K562 (cell line): ENCODE measurements at regions not wholly inside any gene's neighbourhood (a gene's known extent, or its start where the extent isn't known, plus 50 kb on each side); places are given as distances from the start of the nearest gene placed in this dataset.

Experiments used
- BRD4 ChIP-seq: fragments of 200-600 bp; sonication (generic); IDR thresholded peaks from 2 replicates; pipeline ENCODE4 v1.6.1; 2017; ENCODE audit warnings: inconsistent platforms
- CBFB ChIP-seq: sonication (generic); formaldehyde crosslinking; IDR thresholded peaks from 2 replicates; pipeline ENCODE4 v1.4.0; 2020; ENCODE audit warnings: mild to moderate bottlenecking, missing genetic modification reagents
- CHD2 ChIP-seq: IDR thresholded peaks from 2 replicates; pipeline ENCODE4 v1.6.1; 2011; ENCODE audit warnings: low read depth, low read length
- CREB1 ChIP-seq, 2 experiments: sonication (generic) in 1 of 2; formaldehyde crosslinking in 1 of 2; IDR thresholded peaks; 2 replicates each; pipeline versions ENCODE4 v1.6.1 to v1.8.0; 2012 to 2022; ENCODE audit warnings: inconsistent platforms in 1 of 2, mild to moderate bottlenecking in 1 of 2, missing genetic modification reagents in 1 of 2, moderate library complexity in 1 of 2
- E2F8 ChIP-seq: fragments of 450-650 bp; IDR thresholded peaks from 2 replicates; pipeline ENCODE4 v1.7.1; 2018; ENCODE audit warnings: mild to moderate bottlenecking, low read depth; ENCODE audit not compliant: partially characterized antibody
- FOXM1 ChIP-seq, 2 experiments: fragments of 450-650 bp in 1 of 2; sonication (generic) in 1 of 2; formaldehyde crosslinking in 1 of 2; IDR thresholded peaks; 2 replicates each; pipeline versions ENCODE4 v1.6.1 to v1.9.0; 2017 to 2022; ENCODE audit warnings: low read depth in 2 of 2, mild to moderate bottlenecking in 2 of 2, missing genetic modification reagents in 1 of 2, moderate library complexity in 1 of 2
- GATAD2B ChIP-seq: fragments of 450-650 bp; IDR thresholded peaks from 2 replicates; pipeline ENCODE4 v1.6.1; 2017; ENCODE audit warnings: mild to moderate bottlenecking, borderline replicate concordance
- IRF1 ChIP-seq: sonication (generic); formaldehyde crosslinking; IDR thresholded peaks from 2 replicates; pipeline ENCODE4 v1.8.0; 2022; ENCODE audit warnings: missing genetic modification reagents, mild to moderate bottlenecking, borderline replicate concordance
- NFRKB ChIP-seq: fragments of 450-650 bp; IDR thresholded peaks from 2 replicates; pipeline ENCODE4 v1.6.1; 2016; ENCODE audit warnings: low read depth
- SMC3 ChIP-seq: conservative IDR thresholded peaks from 2 replicates; pipeline ENCODE4 v1.6.1; 2011; ENCODE audit warnings: low read depth, low read length, improper control_type of control experiment; ENCODE audit not compliant: insufficient read depth
- TRIM24 ChIP-seq, 2 experiments: fragments of 450-650 bp; IDR thresholded peaks; 2 replicates each; pipeline ENCODE4 v1.6.1; 2016
- TF ChIP-seq, protein P1 (sequence below): IDR thresholded peaks from 3 replicates; pipeline ENCODE4 v1.6.1; 2011; ENCODE audit warnings: borderline replicate concordance, mild to moderate bottlenecking; ENCODE audit not compliant: insufficient read length, insufficient read depth
- TF ChIP-seq, protein P2 (sequence below): fragments of 250-450 bp; sonication (Bioruptor Pico); IDR thresholded peaks from 2 replicates; pipeline ENCODE4 v1.4.0; 2020; ENCODE audit warnings: mild to moderate bottlenecking, moderate library complexity, borderline replicate concordance

DNA sequence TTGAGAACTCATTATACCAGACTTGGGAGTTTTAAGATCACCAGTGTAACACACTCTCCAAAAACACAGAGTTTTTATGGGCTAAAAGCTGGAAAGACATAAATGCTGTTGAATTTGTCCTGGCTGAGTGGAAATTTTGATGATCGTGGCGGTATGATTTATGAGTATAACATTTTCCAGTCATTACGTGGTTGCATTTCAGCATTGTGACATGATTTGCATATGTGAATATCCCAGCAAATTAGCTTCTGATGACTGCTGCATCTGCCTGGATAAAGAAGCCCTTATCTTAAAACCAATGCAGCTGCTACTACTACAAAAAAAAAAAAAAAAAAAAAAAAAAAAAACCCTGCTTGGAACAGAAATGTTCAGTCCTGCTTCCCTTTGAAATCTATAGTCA is 850.9 kb downstream of the TFAP2A start:
- TF ChIP-seq, protein P1, sequence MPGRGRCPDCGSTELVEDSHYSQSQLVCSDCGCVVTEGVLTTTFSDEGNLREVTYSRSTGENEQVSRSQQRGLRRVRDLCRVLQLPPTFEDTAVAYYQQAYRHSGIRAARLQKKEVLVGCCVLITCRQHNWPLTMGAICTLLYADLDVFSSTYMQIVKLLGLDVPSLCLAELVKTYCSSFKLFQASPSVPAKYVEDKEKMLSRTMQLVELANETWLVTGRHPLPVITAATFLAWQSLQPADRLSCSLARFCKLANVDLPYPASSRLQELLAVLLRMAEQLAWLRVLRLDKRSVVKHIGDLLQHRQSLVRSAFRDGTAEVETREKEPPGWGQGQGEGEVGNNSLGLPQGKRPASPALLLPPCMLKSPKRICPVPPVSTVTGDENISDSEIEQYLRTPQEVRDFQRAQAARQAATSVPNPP, result no peak
- TF ChIP-seq CBFB (no peak), IRF1 (CRISPR knock-in tag) (no peak), FOXM1 (IDR thresholded peaks at IDR 0.05; ENCODE audit: low read depth) (no peak), FOXM1 (CRISPR knock-in tag; IDR thresholded peaks at IDR 0.05; ENCODE audit: low read depth) (no peak), NFRKB (no peak), TRIM24 (IDR thresholded peaks at IDR 0.05) (no peak), BRD4 (no peak), GATAD2B (no peak), CREB1 (IDR thresholded peaks at IDR 0.05) (no peak), CREB1 (CRISPR knock-in tag; IDR thresholded peaks at IDR 0.05) (no peak), E2F8 (no peak), SMC3 (no peak), CHD2 (no peak)
- TF ChIP-seq, protein P2, sequence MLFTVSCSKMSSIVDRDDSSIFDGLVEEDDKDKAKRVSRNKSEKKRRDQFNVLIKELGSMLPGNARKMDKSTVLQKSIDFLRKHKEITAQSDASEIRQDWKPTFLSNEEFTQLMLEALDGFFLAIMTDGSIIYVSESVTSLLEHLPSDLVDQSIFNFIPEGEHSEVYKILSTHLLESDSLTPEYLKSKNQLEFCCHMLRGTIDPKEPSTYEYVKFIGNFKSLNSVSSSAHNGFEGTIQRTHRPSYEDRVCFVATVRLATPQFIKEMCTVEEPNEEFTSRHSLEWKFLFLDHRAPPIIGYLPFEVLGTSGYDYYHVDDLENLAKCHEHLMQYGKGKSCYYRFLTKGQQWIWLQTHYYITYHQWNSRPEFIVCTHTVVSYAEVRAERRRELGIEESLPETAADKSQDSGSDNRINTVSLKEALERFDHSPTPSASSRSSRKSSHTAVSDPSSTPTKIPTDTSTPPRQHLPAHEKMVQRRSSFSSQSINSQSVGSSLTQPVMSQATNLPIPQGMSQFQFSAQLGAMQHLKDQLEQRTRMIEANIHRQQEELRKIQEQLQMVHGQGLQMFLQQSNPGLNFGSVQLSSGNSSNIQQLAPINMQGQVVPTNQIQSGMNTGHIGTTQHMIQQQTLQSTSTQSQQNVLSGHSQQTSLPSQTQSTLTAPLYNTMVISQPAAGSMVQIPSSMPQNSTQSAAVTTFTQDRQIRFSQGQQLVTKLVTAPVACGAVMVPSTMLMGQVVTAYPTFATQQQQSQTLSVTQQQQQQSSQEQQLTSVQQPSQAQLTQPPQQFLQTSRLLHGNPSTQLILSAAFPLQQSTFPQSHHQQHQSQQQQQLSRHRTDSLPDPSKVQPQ (CRISPR knock-in tag), result no peak
